ENCODE measurements at regions not wholly inside any gene's neighbourhood (a gene's known extent, or its start where the extent isn't known, plus 50 kb on each side); places are given as distances from the start of the nearest gene placed in this dataset.

- peaks cover 8% of the 10 kb centered on the region for H3K9me3 Mint-ChIP-seq (ENCODE audit: unreplicated experiment)
- H3K27ac Mint-ChIP-seq (ENCODE audit: low read depth, unreplicated experiment), result no peak overlapping the region
- H3K36me3 Mint-ChIP-seq (ENCODE audit: insufficient read depth, unreplicated experiment), result no peaks in the 10 kb centered on the region
- peaks cover 7% of the 10 kb centered on the region for H3K4me1 Mint-ChIP-seq (ENCODE audit: insufficient read depth, unreplicated experiment)
- BruUV-seq (replicated peaks), result no TSS peak
- no peak for DNase-seq (ENCODE audit: unreplicated experiment)
- intact Hi-C loops (cut with micrococcal nuclease), result no loop called here
- TF ChIP-seq CTCF (IDR thresholded peaks at IDR 0.05; ENCODE audit: unreplicated experiment), result no peak
- POLR2A ChIA-PET, result no interaction called here
- H3K27me3 Mint-ChIP-seq (ENCODE audit: insufficient read depth, unreplicated experiment), result no peaks in the 10 kb centered on the region
- H3K4me3 Mint-ChIP-seq (ENCODE audit: unreplicated experiment), result no peak overlapping the region
- CTCF ChIA-PET, result no interaction called here
Measured at GRCh38 chr1:55935236-55935635, 644.1 kb downstream of the PLPP3 start.

- intact Hi-C loops (cut with micrococcal nuclease), result no loop called here
- H3K4me1 Mint-ChIP-seq (ENCODE audit: insufficient read depth, unreplicated experiment), result peaks cover 7% of the 10 kb centered on the region
- DNase-seq (ENCODE audit: unreplicated experiment), result no peak
- H3K27me3 Mint-ChIP-seq (ENCODE audit: insufficient read depth, unreplicated experiment), result no peaks in the 10 kb centered on the region
- peak overlapping the region; percentile 43 for H3K27ac Mint-ChIP-seq (ENCODE audit: low read depth, unreplicated experiment)
- H3K36me3 Mint-ChIP-seq (ENCODE audit: insufficient read depth, unreplicated experiment), result no peaks in the 10 kb centered on the region
- no TSS peak for BruUV-seq (replicated peaks)
- H3K9me3 Mint-ChIP-seq (ENCODE audit: unreplicated experiment), result peaks cover 8% of the 10 kb centered on the region
- H3K4me3 Mint-ChIP-seq (ENCODE audit: unreplicated experiment), result no peak overlapping the region
- ChIA-PET POLR2A (interaction anchor here (0.6 to 0.8 kb wide), 2 partner anchors 13 to 214 kb away, joined by 3 read pairs; no protein-coding TSS in a partner anchor), CTCF (interaction anchor here (1.9 kb wide), 1 partner anchor 12 kb away, joined by 5 read pairs; no protein-coding TSS in a partner anchor)
- TF ChIP-seq CTCF (IDR thresholded peaks at IDR 0.05; ENCODE audit: unreplicated experiment), result no peak
Measured at GRCh38 chr1:55932402-55932801, 647.0 kb downstream of the PLPP3 start.

GRCh38 chr1:55931081-55931940 lies 648.1 kb downstream of the PLPP3 start:
- no TSS peak for BruUV-seq (replicated peaks)
- H3K36me3 Mint-ChIP-seq (ENCODE audit: insufficient read depth, unreplicated experiment), result no peaks in the 10 kb centered on the region
- TF ChIP-seq CTCF (IDR thresholded peaks at IDR 0.05; ENCODE audit: unreplicated experiment), result no peak
- no peak overlapping the region for H3K4me3 Mint-ChIP-seq (ENCODE audit: unreplicated experiment)
- peak; percentile 6 for DNase-seq (ENCODE audit: unreplicated experiment)
- POLR2A ChIA-PET, result interaction anchor here (0.7 kb wide), 1 partner anchor 50 kb away, joined by 3 read pairs; no protein-coding TSS in a partner anchor
- CTCF ChIA-PET, result interaction anchor here (0.6 to 2.4 kb wide), 5 partner anchors 13 to 653 kb away, joined by 3 to 7 read pairs (median 5); no protein-coding TSS in a partner anchor
- peak overlapping the region; percentile 43 for H3K27ac Mint-ChIP-seq (ENCODE audit: low read depth, unreplicated experiment)
- H3K9me3 Mint-ChIP-seq (ENCODE audit: unreplicated experiment), result peaks cover 8% of the 10 kb centered on the region
- no peaks in the 10 kb centered on the region for H3K27me3 Mint-ChIP-seq (ENCODE audit: insufficient read depth, unreplicated experiment)
- H3K4me1 Mint-ChIP-seq (ENCODE audit: insufficient read depth, unreplicated experiment), result peaks cover 7% of the 10 kb centered on the region
- intact Hi-C loops (cut with micrococcal nuclease), result no loop called here

- intact Hi-C loops (cut with micrococcal nuclease), result no loop called here
- Mint-ChIP-seq H3K27me3 (ENCODE audit: insufficient read depth, unreplicated experiment) (no peaks in the 10 kb centered on the region), H3K27ac (ENCODE audit: low read depth, unreplicated experiment) (no peak overlapping the region), H3K9me3 (ENCODE audit: unreplicated experiment) (peaks cover 4% of the 10 kb centered on the region), H3K4me3 (ENCODE audit: unreplicated experiment) (no peak overlapping the region), H3K36me3 (ENCODE audit: insufficient read depth, unreplicated experiment) (no peaks in the 10 kb centered on the region), H3K4me1 (ENCODE audit: insufficient read depth, unreplicated experiment) (peaks cover 7% of the 10 kb centered on the region)
- ChIA-PET POLR2A (interaction anchor here (0.6 kb wide), 1 partner anchor 1575 kb away, joined by 3 read pairs; no protein-coding TSS in a partner anchor), CTCF (interaction anchor here (0.7 to 2.4 kb wide), 2 partner anchors 649 to 655 kb away, joined by 4 to 7 read pairs; no protein-coding TSS in a partner anchor)
- DNase-seq (ENCODE audit: unreplicated experiment), result no peak
- TF ChIP-seq CTCF (IDR thresholded peaks at IDR 0.05; ENCODE audit: unreplicated experiment), result no peak
- BruUV-seq (replicated peaks), result no TSS peak
Measured at GRCh38 chr1:55929652-55930051, 649.7 kb downstream of the PLPP3 start.

Data from MCF 10A (cell line).